Neutrophil (primary cell): ENCODE measurements at regions not wholly inside any gene's neighbourhood (a gene's known extent, or its start where the extent isn't known, plus 50 kb on each side); places are given as distances from the start of the nearest gene placed in this dataset.

ENCODE experiments used
- H3K27ac ChIP-seq: fragments of 200-600 bp; sonication (generic); 2 replicates; pipeline ENCODE4 v1.5.1; 2016; ENCODE audit warnings: mild to moderate bottlenecking, moderate library complexity
- H3K27me3 ChIP-seq: fragments of 200-600 bp; sonication (generic); 2 replicates; pipeline ENCODE4 v1.6.0; 2016; ENCODE audit warnings: mild to moderate bottlenecking
- H3K36me3 ChIP-seq: fragments of 200-600 bp; sonication (generic); 2 replicates; pipeline ENCODE4 v1.5.1; 2017
- H3K4me1 ChIP-seq, 2 experiments: fragments of 200-600 bp in 1 of 2; sonication (generic) in 1 of 2; 1 replicate in 1 of 2; 2 replicates in 1 of 2; pipeline versions ENCODE4 v1.5.1 to v1.6.1; 2013 to 2016; ENCODE audit warnings: low read depth in 1 of 2, low read length in 1 of 2, mild to moderate bottlenecking in 1 of 2, moderate library complexity in 1 of 2; ENCODE audit not compliant: control insufficient read depth in 1 of 2, insufficient read depth in 1 of 2
- H3K4me3 ChIP-seq, 2 experiments: fragments of 200-600 bp in 1 of 2; sonication (generic) in 1 of 2; 1 replicate in 1 of 2; 2 replicates in 1 of 2; pipeline ENCODE4 v1.5.1; 2013 to 2016; ENCODE audit warnings: low read depth in 1 of 2, low read length in 1 of 2, mild to moderate bottlenecking in 1 of 2, moderate library complexity in 1 of 2
- H3K9me3 ChIP-seq: fragments of 200-600 bp; sonication (generic); 2 replicates; pipeline ENCODE4 v1.5.1; 2016
- TF ChIP-seq, protein P1 (sequence below): fragments of 200-600 bp; sonication (generic); IDR thresholded peaks from 2 replicates; pipeline ENCODE4 v1.5.1; 2016; ENCODE audit warnings: antibody characterized with exemption

DNA sequence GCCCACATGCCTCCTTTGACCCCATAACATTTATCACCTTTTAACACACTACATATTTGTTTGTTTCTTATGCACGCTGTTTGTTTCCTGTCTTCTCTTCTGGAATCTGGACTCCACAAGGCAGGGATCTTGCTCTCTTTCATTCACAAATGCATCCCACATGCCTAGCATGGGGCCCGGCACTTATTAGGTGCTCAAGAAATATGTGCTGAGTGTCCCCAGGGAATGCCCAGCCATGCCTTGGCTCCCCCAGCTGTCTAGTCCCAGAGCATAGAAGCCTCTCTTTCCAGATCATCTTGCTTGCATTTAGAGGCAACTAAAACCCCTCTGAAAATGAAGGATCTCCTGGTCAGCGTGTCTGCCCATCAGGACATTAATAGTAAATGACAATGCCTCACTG, 283.7 kb downstream of the CBLN1 start:
- H3K27ac ChIP-seq = no peak overlapping the region
- H3K9me3 ChIP-seq = no peaks in the 10 kb centered on the region
- H3K4me1 ChIP-seq = no peaks in the 10 kb centered on the region
- no peaks in the 10 kb centered on the region for H3K27me3 ChIP-seq
- no peak overlapping the region for H3K4me3 ChIP-seq
- no peaks in the 10 kb centered on the region for H3K36me3 ChIP-seq
- TF ChIP-seq, protein P1, sequence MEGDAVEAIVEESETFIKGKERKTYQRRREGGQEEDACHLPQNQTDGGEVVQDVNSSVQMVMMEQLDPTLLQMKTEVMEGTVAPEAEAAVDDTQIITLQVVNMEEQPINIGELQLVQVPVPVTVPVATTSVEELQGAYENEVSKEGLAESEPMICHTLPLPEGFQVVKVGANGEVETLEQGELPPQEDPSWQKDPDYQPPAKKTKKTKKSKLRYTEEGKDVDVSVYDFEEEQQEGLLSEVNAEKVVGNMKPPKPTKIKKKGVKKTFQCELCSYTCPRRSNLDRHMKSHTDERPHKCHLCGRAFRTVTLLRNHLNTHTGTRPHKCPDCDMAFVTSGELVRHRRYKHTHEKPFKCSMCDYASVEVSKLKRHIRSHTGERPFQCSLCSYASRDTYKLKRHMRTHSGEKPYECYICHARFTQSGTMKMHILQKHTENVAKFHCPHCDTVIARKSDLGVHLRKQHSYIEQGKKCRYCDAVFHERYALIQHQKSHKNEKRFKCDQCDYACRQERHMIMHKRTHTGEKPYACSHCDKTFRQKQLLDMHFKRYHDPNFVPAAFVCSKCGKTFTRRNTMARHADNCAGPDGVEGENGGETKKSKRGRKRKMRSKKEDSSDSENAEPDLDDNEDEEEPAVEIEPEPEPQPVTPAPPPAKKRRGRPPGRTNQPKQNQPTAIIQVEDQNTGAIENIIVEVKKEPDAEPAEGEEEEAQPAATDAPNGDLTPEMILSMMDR = no peak

GRCh38 chr16:48997081-48997615, 284.5 kb downstream of the CBLN1 start:
- Histone ChIP-seq H3K36me3 (no peaks in the 10 kb centered on the region), H3K27me3 (no peaks in the 10 kb centered on the region), H3K9me3 (no peaks in the 10 kb centered on the region), H3K27ac (no peak overlapping the region), H3K4me1 (no peaks in the 10 kb centered on the region), H3K4me3 (no peak overlapping the region)
- TF ChIP-seq, protein P1 = no peak

DNA sequence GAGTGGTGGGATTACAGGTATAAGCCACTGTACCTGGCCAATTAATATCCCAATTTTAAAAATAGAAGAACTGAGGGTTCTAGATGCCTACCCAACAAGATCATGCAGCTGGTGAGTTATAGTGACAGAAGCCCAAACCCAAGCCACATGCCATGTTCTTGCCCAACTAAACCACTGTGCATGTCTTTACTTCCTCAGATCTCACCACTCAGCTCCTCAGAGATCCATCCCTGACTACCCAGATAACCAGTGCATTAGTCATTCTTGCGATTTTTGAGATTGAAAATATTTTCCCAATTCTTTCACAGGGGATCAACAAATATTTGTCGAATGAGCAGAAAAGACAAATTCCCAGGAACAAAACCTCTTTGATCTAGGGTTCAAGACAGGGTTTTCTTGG, 303.1 kb downstream of the CBLN1 start:
- Histone ChIP-seq H3K9me3 (no peaks in the 10 kb centered on the region), H3K27ac (no peak overlapping the region), H3K27me3 (no peaks in the 10 kb centered on the region), H3K4me1 (no peaks in the 10 kb centered on the region), H3K4me3 (no peak overlapping the region), H3K36me3 (no peaks in the 10 kb centered on the region)
- TF ChIP-seq, protein P1 = no peak

- no peaks in the 10 kb centered on the region for H3K9me3 ChIP-seq
- H3K27ac ChIP-seq = no peak overlapping the region
- no peaks in the 10 kb centered on the region for H3K27me3 ChIP-seq
- no peaks in the 10 kb centered on the region for H3K36me3 ChIP-seq
- no peaks in the 10 kb centered on the region for H3K4me1 ChIP-seq
- H3K4me3 ChIP-seq = no peak overlapping the region
- TF ChIP-seq, protein P1 = no peak
Observed at GRCh38 chr16:48972236-48972635, 309.4 kb downstream of the CBLN1 start.

DNA sequence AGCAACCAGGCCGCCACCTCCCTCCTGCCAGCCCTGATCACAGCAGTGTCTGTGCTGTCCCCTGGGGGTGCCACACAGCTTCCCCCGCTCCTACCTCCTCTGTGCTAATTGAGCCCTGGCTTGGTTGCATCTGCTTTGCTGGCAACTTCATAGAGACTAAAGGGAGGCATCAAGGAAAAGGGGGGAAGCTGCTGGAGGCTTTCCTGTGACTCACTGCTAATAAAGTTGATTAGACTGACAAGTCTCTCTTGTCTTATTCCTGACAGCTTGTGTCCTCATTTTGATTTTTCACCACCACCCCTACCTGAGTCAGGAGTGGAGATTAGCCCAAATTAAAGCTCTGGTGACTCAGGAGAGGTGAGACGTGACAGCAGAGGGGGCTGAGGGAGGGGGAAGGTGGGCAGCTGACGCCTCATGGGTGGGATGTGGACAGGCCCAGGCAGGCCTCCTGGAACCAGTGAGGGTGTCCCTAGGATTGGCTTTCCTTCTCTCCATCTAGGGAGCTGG, 310.0 kb downstream of the CBLN1 start:
- Histone ChIP-seq H3K36me3 (no peaks in the 10 kb centered on the region), H3K4me1 (no peaks in the 10 kb centered on the region), H3K9me3 (no peaks in the 10 kb centered on the region), H3K27me3 (no peaks in the 10 kb centered on the region), H3K4me3 (no peak overlapping the region), H3K27ac (no peak overlapping the region)
- TF ChIP-seq, protein P1 = no peak
